ENCODE measurements at regions not wholly inside any gene's neighbourhood (a gene's known extent, or its start where the extent isn't known, plus 50 kb on each side); places are given as distances from the start of the nearest gene placed in this dataset.

DNA sequence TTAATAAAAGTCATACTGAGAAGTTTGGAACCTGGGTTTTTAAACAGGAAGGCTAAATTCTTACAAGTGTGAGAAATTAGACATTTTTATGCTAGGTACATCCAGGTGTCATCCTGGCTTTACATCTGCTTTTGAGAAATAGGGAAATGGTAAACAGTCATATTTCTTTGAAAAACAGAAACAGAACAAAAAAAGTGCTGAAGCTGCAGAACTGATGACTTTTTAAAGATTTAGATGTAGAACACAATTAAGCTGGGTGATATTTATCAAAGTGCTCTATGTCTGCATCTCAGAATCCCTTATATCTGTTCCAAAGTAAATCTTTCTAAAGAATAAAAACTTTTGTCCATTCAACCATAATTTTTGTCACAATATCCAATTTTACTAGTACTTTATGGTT is 282.9 kb upstream of the ATXN7L3B start:
- Mint-ChIP-seq H3K9me3 (ENCODE audit: insufficient read depth) (no peaks in the 10 kb centered on the region), H3K4me1 (no peaks in the 10 kb centered on the region), H3K4me3 (no peak overlapping the region), H3K27me3 (no peaks in the 10 kb centered on the region), H3K27ac (no peak overlapping the region)
- TF ChIP-seq EZH2 (IDR thresholded peaks at IDR 0.05; ENCODE audit: borderline replicate concordance, insufficient read depth, low read depth, low read length, poor library complexity, severe bottlenecking) (no peak), CTCF (IDR thresholded peaks at IDR 0.05) (no peak)
- Histone ChIP-seq H3K27me3 (replicated peaks in 1 of 4; ENCODE audit: control extremely low read depth in 1 of 4, control insufficient read depth in 3 of 4, insufficient read depth in 4 of 4, low read length in 3 of 4) (no peaks in the 10 kb centered on the region), H3K4me1 (ENCODE audit: control insufficient read depth in 2 of 2, insufficient read depth in 2 of 2, low read length in 2 of 2) (no peaks in the 10 kb centered on the region), H3K27ac (ENCODE audit: low read length in 2 of 2) (no peak overlapping the region), H3K9ac (ENCODE audit: low read length) (no peak overlapping the region), H3K36me3 (replicated peaks in 1 of 2; ENCODE audit: control extremely low read depth in 1 of 2, control insufficient read depth in 1 of 2, extremely low read depth in 1 of 2, insufficient read depth in 2 of 2, low read length in 1 of 2) (no peaks in the 10 kb centered on the region), H4K20me1 (ENCODE audit: control insufficient read depth, insufficient read depth, low read length, poor library complexity, severe bottlenecking) (no peaks in the 10 kb centered on the region), H3K4me2 (replicated peaks; ENCODE audit: low read depth, low read length, poor library complexity, severe bottlenecking) (no peak overlapping the region), H3K4me3 (ENCODE audit: control extremely low read depth in 1 of 5, extremely low read depth in 1 of 5, insufficient read depth in 1 of 5, low read depth in 2 of 5, low read length in 4 of 5) (no peak overlapping the region), H2AFZ (ENCODE audit: insufficient read depth, low read depth, low read length, poor library complexity, severe bottlenecking) (no peak overlapping the region), H3K9me3 (ENCODE audit: control extremely low read depth in 1 of 3, control insufficient read depth in 2 of 3, insufficient read depth in 1 of 3, low read length in 2 of 3) (no peaks in the 10 kb centered on the region), H3K79me2 (ENCODE audit: control insufficient read depth, insufficient read depth, low read length) (no peaks in the 10 kb centered on the region)
- CTCF ChIA-PET = no interaction called here
- POLR2A ChIA-PET = no interaction called here
- intact Hi-C loops (cut with micrococcal nuclease) = no loop called here
- no peak for DNase-seq
- ATAC-seq (ENCODE audit: low read depth) = no peak

DNA sequence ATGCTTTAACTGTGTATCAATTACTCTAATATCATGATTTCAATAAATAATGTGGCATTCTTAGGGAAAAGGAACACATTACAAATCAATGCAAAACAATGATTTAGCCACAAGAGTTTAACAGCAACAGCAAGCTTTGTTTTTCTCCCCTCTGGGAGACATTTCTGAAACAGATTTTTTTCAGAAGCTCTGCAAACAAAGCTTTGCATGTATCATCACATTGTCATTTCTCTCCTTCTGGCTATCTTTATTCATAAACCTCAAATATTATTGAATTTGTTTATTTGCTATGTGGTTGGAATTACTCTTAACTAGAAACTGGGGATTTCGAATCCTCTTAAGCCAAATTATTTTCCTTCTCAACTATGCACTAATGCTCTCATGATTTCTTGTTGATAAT is 278.4 kb upstream of the ATXN7L3B start:
- ChIA-PET CTCF (no interaction called here), POLR2A (no interaction called here)
- Histone ChIP-seq H3K27me3 (replicated peaks in 1 of 4; ENCODE audit: control extremely low read depth in 1 of 4, control insufficient read depth in 3 of 4, insufficient read depth in 4 of 4, low read length in 3 of 4) (no peaks in the 10 kb centered on the region), H4K20me1 (ENCODE audit: control insufficient read depth, insufficient read depth, low read length, poor library complexity, severe bottlenecking) (no peaks in the 10 kb centered on the region), H3K9ac (ENCODE audit: low read length) (no peak overlapping the region), H3K4me1 (ENCODE audit: control insufficient read depth in 2 of 2, insufficient read depth in 2 of 2, low read length in 2 of 2) (no peaks in the 10 kb centered on the region), H2AFZ (ENCODE audit: insufficient read depth, low read depth, low read length, poor library complexity, severe bottlenecking) (no peak overlapping the region), H3K36me3 (replicated peaks in 1 of 2; ENCODE audit: control extremely low read depth in 1 of 2, control insufficient read depth in 1 of 2, extremely low read depth in 1 of 2, insufficient read depth in 2 of 2, low read length in 1 of 2) (no peaks in the 10 kb centered on the region), H3K4me3 (ENCODE audit: control extremely low read depth in 1 of 5, extremely low read depth in 1 of 5, insufficient read depth in 1 of 5, low read depth in 2 of 5, low read length in 4 of 5) (no peak overlapping the region), H3K79me2 (ENCODE audit: control insufficient read depth, insufficient read depth, low read length) (no peaks in the 10 kb centered on the region), H3K9me3 (ENCODE audit: control extremely low read depth in 1 of 3, control insufficient read depth in 2 of 3, insufficient read depth in 1 of 3, low read length in 2 of 3) (no peaks in the 10 kb centered on the region), H3K27ac (ENCODE audit: low read length in 2 of 2) (no peak overlapping the region), H3K4me2 (replicated peaks; ENCODE audit: low read depth, low read length, poor library complexity, severe bottlenecking) (no peak overlapping the region)
- H3K27me3 Mint-ChIP-seq = no peaks in the 10 kb centered on the region
- DNase-seq = no peak
- no peaks in the 10 kb centered on the region for H3K4me1 Mint-ChIP-seq
- no peak for ATAC-seq (ENCODE audit: low read depth)
- no peaks in the 10 kb centered on the region for H3K9me3 Mint-ChIP-seq (ENCODE audit: insufficient read depth)
- no peak overlapping the region for H3K27ac Mint-ChIP-seq
- no CpG with 5 or more reads among the region's 1 CpG for WGBS (ENCODE audit: insufficient coverage)
- no peak overlapping the region for H3K4me3 Mint-ChIP-seq
- intact Hi-C loops (cut with micrococcal nuclease) = no loop called here
- TF ChIP-seq EZH2 (IDR thresholded peaks at IDR 0.05; ENCODE audit: borderline replicate concordance, insufficient read depth, low read depth, low read length, poor library complexity, severe bottlenecking) = no peak
- TF ChIP-seq CTCF (IDR thresholded peaks at IDR 0.05) = no peak

Measured in B cell (primary cell).